Trophoblast cell (in vitro differentiated cells and primary cell): ENCODE measurements at regions not wholly inside any gene's neighbourhood (a gene's known extent, or its start where the extent isn't known, plus 50 kb on each side); places are given as distances from the start of the nearest gene placed in this dataset.

ENCODE experiments used
- DNase-seq, 2 donors: peaks; one replicate each; pipeline ENCODE4 v3.0.0-alpha.2; 2016
- H2AFZ ChIP-seq: 2 replicates; pipeline ENCODE4 v1.6.1; 2013; ENCODE audit warnings: low read length, moderate library complexity, mild to moderate bottlenecking; ENCODE audit not compliant: insufficient read depth, poor library complexity
- H2AK5ac ChIP-seq: 2 replicates; pipeline ENCODE4 v1.6.1; 2013; ENCODE audit warnings: mild to moderate bottlenecking, low read length
- H2BK120ac ChIP-seq: 2 replicates; pipeline ENCODE4 v1.6.1; 2013; ENCODE audit warnings: low read length, mild to moderate bottlenecking, moderate library complexity; ENCODE audit not compliant: insufficient read depth, poor library complexity
- H2BK12ac ChIP-seq: 2 replicates; pipeline ENCODE4 v1.6.1; 2013; ENCODE audit warnings: mild to moderate bottlenecking, low read length, moderate library complexity
- H2BK5ac ChIP-seq: 2 replicates; pipeline ENCODE4 v1.6.1; 2013; ENCODE audit warnings: low read length, low read depth, moderate library complexity, mild to moderate bottlenecking; ENCODE audit not compliant: poor library complexity
- H3K14ac ChIP-seq: 2 replicates; pipeline ENCODE4 v1.6.1; 2013; ENCODE audit warnings: mild to moderate bottlenecking, low read length
- H3K18ac ChIP-seq: 2 replicates; pipeline ENCODE4 v1.6.1; 2013; ENCODE audit warnings: mild to moderate bottlenecking, low read length
- H3K23ac ChIP-seq: 2 replicates; pipeline ENCODE4 v1.6.1; 2013; ENCODE audit warnings: low read length
- H3K27ac ChIP-seq: 2 replicates; pipeline ENCODE4 v1.5.1; 2013; ENCODE audit warnings: low read depth, mild to moderate bottlenecking, inconsistent platforms, low read length, moderate library complexity
- H3K27me3 ChIP-seq: 2 replicates; pipeline ENCODE4 v1.6.1; 2013; ENCODE audit warnings: inconsistent platforms, mild to moderate bottlenecking, low read length, moderate library complexity; ENCODE audit not compliant: insufficient read depth
- H3K36me3 ChIP-seq, 2 experiments: 1 replicate in 1 of 2; 2 replicates in 1 of 2; pipeline ENCODE4 v1.6.1; 2013; ENCODE audit warnings: low read length in 2 of 2, mild to moderate bottlenecking in 2 of 2, moderate library complexity in 1 of 2; ENCODE audit not compliant: insufficient read depth in 2 of 2, control insufficient read depth in 1 of 2
- H3K4ac ChIP-seq: 2 replicates; pipeline ENCODE4 v1.6.1; 2013; ENCODE audit warnings: low read depth, mild to moderate bottlenecking, low read length, moderate library complexity
- H3K4me1 ChIP-seq, 2 experiments: 1 replicate in 1 of 2; 2 replicates in 1 of 2; pipeline ENCODE4 v1.6.1; 2013; ENCODE audit warnings: low read length in 2 of 2, mild to moderate bottlenecking in 2 of 2, moderate library complexity in 1 of 2; ENCODE audit not compliant: insufficient read depth in 2 of 2, control insufficient read depth in 1 of 2
- H3K4me2 ChIP-seq: 2 replicates; pipeline ENCODE4 v1.6.1; 2013; ENCODE audit warnings: inconsistent platforms, mild to moderate bottlenecking, low read length, moderate library complexity
- H3K4me3 ChIP-seq: 2 replicates; pipeline ENCODE4 v1.5.1; 2013; ENCODE audit warnings: mild to moderate bottlenecking, low read depth, low read length, inconsistent platforms
- H3K79me1 ChIP-seq: one replicate; pipeline ENCODE4 v1.6.1; 2013; ENCODE audit warnings: low read length
- H3K79me2 ChIP-seq: 2 replicates; pipeline ENCODE4 v1.6.1; 2013; ENCODE audit warnings: low read length, mild to moderate bottlenecking; ENCODE audit not compliant: control insufficient read depth, insufficient read depth, poor library complexity
- H3K9ac ChIP-seq: 2 replicates; pipeline ENCODE4 v1.6.1; 2013; ENCODE audit warnings: mild to moderate bottlenecking, low read length
- H3K9me3 ChIP-seq: 2 replicates; pipeline ENCODE4 v1.6.1; 2013; ENCODE audit warnings: low read depth, mild to moderate bottlenecking, control low read depth, inconsistent platforms, low read length; ENCODE audit not compliant: insufficient read depth
- H4K12ac ChIP-seq: 2 replicates; pipeline ENCODE4 v1.6.1; 2013; ENCODE audit warnings: low read depth, mild to moderate bottlenecking, low read length, moderate library complexity
- H4K8ac ChIP-seq: 2 replicates; pipeline ENCODE4 v1.6.1; 2013; ENCODE audit warnings: low read depth, mild to moderate bottlenecking, low read length, moderate library complexity
- H4K91ac ChIP-seq: one replicate; pipeline ENCODE4 v1.6.1; 2013; ENCODE audit warnings: low read depth, mild to moderate bottlenecking, low read length, moderate library complexity
- WGBS: extraction: QIAGEN DNeasy Blood & Tissue Kit; methylation state at CpG from one replicate; pipeline ENCODE4 v1.1.7; 2013; ENCODE audit warnings: missing lambda C conversion rate; ENCODE audit not compliant: insufficient read length, insufficient coverage; ENCODE audit errors: extremely low coverage; 5-methylcytosine and 5-hydroxymethylcytosine counted together

DNA sequence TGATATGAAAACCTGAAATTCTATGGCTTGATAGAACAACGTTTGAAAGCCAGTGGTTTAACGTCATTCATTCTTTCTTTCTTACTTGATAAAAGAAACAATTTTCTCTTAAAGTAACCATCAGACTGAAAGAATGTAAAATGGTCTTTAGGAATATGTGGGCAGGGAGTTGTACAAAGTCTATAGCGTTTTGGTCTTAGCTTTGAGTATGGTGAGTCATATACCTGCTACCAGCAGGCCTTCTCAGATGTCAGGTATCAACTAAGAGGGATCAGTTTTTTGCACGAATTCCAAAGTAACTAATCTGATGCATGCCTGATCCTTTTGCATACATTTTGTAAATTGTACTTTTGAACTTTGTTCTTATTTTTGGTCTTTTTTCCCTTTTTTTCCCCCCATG lies 101.5 kb upstream of the DSEL start:
- no peak overlapping the region for H4K12ac ChIP-seq
- no peak overlapping the region for H4K91ac ChIP-seq
- no peaks in the 10 kb centered on the region for H3K36me3 ChIP-seq
- peak; percentile 72 to 93 for DNase-seq
- H2BK120ac ChIP-seq: no peak overlapping the region
- no peak overlapping the region for H3K23ac ChIP-seq
- H3K79me2 ChIP-seq: no peaks in the 10 kb centered on the region
- no peak overlapping the region for H3K27ac ChIP-seq
- no peak overlapping the region for H2BK12ac ChIP-seq
- no peaks in the 10 kb centered on the region for H3K9me3 ChIP-seq
- H3K27me3 ChIP-seq: no peaks in the 10 kb centered on the region
- no peaks in the 10 kb centered on the region for H3K4me1 ChIP-seq
- no peak overlapping the region for H3K4ac ChIP-seq
- H4K8ac ChIP-seq: no peak overlapping the region
- H3K79me1 ChIP-seq: no peaks in the 10 kb centered on the region
- WGBS: no CpG with 5 or more reads among the region's 4 CpGs
- no peak overlapping the region for H3K9ac ChIP-seq
- H2AK5ac ChIP-seq: no peak overlapping the region
- H3K4me2 ChIP-seq: no peak overlapping the region
- no peak overlapping the region for H3K18ac ChIP-seq
- H3K4me3 ChIP-seq: no peak overlapping the region
- H2AFZ ChIP-seq: no peak overlapping the region
- no peak overlapping the region for H2BK5ac ChIP-seq
- no peak overlapping the region for H3K14ac ChIP-seq

DNA sequence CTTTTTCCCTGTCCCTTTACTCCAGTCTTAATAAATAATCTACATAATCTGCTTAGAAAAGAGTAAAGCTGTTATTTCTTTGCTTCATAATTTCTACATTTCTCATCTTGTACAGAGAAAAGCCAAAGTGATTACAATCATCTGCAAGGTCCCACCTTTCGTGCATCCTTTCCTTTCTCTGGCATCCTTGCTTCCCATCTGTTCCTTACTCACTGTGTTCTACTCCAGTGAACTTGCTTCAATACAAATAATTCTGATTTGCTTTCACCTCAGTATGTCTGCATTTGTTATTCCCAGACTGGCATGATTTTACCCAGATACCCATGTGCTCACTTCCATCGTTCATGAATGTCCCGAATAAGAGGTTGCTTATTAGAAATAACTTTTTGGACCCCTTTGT lies 99.4 kb upstream of the DSEL start:
- H3K23ac ChIP-seq: no peak overlapping the region
- H3K14ac ChIP-seq: no peak overlapping the region
- WGBS: no CpG with 5 or more reads among the region's 3 CpGs
- no peak overlapping the region for H2BK12ac ChIP-seq
- H2AK5ac ChIP-seq: no peak overlapping the region
- H4K91ac ChIP-seq: no peak overlapping the region
- no peaks in the 10 kb centered on the region for H3K79me1 ChIP-seq
- no peak overlapping the region for H3K18ac ChIP-seq
- H3K4ac ChIP-seq: no peak overlapping the region
- H3K9me3 ChIP-seq: no peaks in the 10 kb centered on the region
- H2AFZ ChIP-seq: no peak overlapping the region
- no peak overlapping the region for H4K12ac ChIP-seq
- no peak overlapping the region for H2BK120ac ChIP-seq
- H2BK5ac ChIP-seq: no peak overlapping the region
- H3K36me3 ChIP-seq: no peaks in the 10 kb centered on the region
- no peak overlapping the region for H3K4me3 ChIP-seq
- H3K27me3 ChIP-seq: no peaks in the 10 kb centered on the region
- no peaks in the 10 kb centered on the region for H3K4me1 ChIP-seq
- H3K79me2 ChIP-seq: no peaks in the 10 kb centered on the region
- no peak overlapping the region for H4K8ac ChIP-seq
- no peak for DNase-seq
- no peak overlapping the region for H3K27ac ChIP-seq
- H3K4me2 ChIP-seq: no peak overlapping the region
- H3K9ac ChIP-seq: no peak overlapping the region

DNA sequence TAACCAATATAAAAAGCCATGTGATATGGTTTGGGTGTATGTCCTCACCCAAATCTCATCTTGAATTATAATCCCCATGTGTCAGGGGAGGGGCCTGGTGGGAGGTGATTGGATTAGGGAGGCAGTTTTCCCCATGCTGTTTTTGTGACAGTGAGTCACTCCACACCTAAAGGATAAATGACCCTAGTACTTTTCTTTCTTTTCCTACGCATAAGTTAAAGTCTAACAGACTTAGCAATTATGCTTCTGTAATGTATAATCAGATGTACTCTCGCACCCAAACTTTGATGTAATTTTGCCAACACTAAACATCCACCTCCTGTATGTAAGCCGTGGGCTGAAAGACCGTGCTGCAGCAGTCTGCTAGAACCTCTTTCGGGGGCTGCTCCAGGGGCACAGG lies 97.2 kb upstream of the DSEL start:
- no peaks in the 10 kb centered on the region for H3K79me2 ChIP-seq

GRCh38 chr18:67612281-67612680 lies 95.8 kb upstream of the DSEL start:
- Histone ChIP-seq H3K4me3 (no peak overlapping the region), H3K79me2 (no peaks in the 10 kb centered on the region)
- no CpG with 5 or more reads among the region's 1 CpG for WGBS

More for the DNA sequence above, 97.2 kb upstream of the DSEL start:
- Histone ChIP-seq H3K9ac (no peak overlapping the region), H4K12ac (no peak overlapping the region), H3K27ac (no peak overlapping the region), H3K4me1 (no peaks in the 10 kb centered on the region), H2AK5ac (no peak overlapping the region), H4K8ac (no peak overlapping the region), H4K91ac (no peak overlapping the region), H3K79me1 (no peaks in the 10 kb centered on the region), H2BK120ac (no peak overlapping the region), H2AFZ (no peak overlapping the region), H3K18ac (no peak overlapping the region), H3K36me3 (no peaks in the 10 kb centered on the region), H2BK12ac (no peak overlapping the region), H3K4me3 (no peak overlapping the region), H2BK5ac (no peak overlapping the region), H3K23ac (no peak overlapping the region), H3K4ac (no peak overlapping the region), H3K9me3 (no peaks in the 10 kb centered on the region), H3K14ac (no peak overlapping the region), H3K27me3 (no peaks in the 10 kb centered on the region), H3K4me2 (no peak overlapping the region)
- no CpG with 5 or more reads among the region's 5 CpGs for WGBS
- no peak for DNase-seq

More at GRCh38 chr18:67612281-67612680, 95.8 kb upstream of the DSEL start:
- Histone ChIP-seq H3K9ac (no peak overlapping the region), H3K9me3 (no peaks in the 10 kb centered on the region), H3K36me3 (no peaks in the 10 kb centered on the region), H3K18ac (no peak overlapping the region), H3K14ac (no peak overlapping the region), H3K79me1 (no peaks in the 10 kb centered on the region), H4K12ac (no peak overlapping the region), H3K4me1 (no peaks in the 10 kb centered on the region), H2AK5ac (no peak overlapping the region), H3K4me2 (no peak overlapping the region), H2BK5ac (no peak overlapping the region), H4K8ac (no peak overlapping the region), H3K23ac (no peak overlapping the region), H2AFZ (no peak overlapping the region), H3K27me3 (no peaks in the 10 kb centered on the region), H4K91ac (no peak overlapping the region), H2BK120ac (no peak overlapping the region), H2BK12ac (no peak overlapping the region), H3K27ac (no peak overlapping the region), H3K4ac (no peak overlapping the region)
- DNase-seq: peak; percentile 37 to 85
